CD1c-positive myeloid dendritic cell (primary cell): ENCODE measurements at regions not wholly inside any gene's neighbourhood (a gene's known extent, or its start where the extent isn't known, plus 50 kb on each side); places are given as distances from the start of the nearest gene placed in this dataset.
A peak's percentile ranks its signal among the peaks of the same experiment; 100 is the strongest.

ENCODE experiments used
- DNase-seq: peaks from one replicate; pipeline ENCODE4 v3.0.0-alpha.2; 2016; ENCODE audit errors: extremely low spot score

DNA sequence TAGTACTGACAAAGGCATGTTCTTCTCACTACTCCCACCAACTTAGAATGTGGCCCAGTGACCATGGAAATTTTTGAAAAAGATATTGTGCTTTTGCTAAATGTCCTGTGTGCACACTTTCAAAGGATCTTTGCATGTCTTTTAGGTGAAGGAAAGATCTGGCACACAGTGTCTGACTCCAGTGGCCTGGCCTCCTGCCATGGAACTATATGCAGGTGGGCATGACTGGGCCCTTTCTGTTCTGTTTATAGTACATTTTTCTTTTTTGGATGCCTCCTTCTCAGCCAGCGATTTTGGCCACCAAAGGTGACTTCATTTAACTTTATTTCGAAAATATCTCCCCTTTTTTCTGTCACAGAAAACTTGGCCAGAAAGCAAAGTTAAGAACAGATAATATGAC lies 999.7 kb upstream of the PIK3C3 start:
- no peak for DNase-seq

DNA sequence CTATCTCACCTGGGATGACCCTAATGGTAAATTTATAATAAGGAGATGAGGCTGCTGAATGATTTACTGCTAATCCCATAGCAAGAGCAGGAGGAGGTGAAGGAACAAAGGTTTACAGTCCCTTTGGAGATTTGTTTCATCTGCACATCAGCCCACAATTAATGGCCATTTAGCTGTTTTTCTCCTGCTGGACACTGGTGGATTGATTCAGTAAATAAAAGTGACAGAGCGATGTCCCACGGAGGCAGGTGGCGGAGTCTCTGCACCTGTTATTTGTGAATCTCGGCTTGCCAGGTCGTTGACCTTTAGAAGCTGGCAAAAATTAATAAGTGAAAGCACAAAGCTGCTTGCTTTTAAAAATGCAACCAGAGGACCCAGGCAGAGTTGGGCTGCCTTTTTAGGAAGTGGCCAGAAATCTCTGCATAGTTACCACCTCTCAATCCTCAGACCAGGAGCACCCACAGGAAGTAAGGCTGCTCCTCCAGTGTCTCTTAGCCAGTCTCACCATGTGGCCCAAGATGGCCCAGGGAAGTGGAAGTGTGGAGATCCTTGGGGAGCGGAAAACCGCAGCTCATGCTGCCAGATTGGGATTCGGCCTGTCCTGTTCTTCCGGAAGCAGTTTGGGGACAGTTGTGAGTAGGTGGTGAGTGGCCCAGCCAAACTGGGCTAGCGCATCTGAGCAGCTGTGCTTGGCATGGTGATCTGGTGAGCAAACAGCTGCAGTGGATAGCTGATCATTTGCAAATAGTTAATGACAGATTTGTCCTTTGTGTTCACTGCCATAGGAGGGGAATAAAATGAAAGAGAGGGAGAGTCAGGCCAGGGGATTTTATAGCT lies 1005.7 kb upstream of the PIK3C3 start:
- DNase-seq, result no peak

DNA sequence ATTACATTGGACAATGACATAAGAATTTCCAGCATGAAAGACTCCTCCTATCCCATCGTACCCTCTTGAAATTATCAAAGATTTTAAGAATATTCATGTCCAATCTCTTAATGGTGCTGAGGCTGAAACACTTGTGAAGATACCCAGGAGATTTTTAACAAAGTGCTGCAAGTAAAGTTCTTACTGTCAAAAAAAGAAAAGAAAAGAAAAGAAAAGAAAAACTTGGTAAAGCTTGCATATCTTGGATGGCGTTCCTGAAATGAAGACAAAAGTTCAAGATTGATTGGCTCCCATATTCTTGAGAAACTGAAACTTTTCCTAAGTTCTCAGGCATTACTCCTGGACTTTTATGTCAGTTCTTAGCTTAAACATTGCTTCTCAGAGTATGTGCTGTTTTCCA lies 1010.5 kb upstream of the PIK3C3 start:
- no peak for DNase-seq

DNA sequence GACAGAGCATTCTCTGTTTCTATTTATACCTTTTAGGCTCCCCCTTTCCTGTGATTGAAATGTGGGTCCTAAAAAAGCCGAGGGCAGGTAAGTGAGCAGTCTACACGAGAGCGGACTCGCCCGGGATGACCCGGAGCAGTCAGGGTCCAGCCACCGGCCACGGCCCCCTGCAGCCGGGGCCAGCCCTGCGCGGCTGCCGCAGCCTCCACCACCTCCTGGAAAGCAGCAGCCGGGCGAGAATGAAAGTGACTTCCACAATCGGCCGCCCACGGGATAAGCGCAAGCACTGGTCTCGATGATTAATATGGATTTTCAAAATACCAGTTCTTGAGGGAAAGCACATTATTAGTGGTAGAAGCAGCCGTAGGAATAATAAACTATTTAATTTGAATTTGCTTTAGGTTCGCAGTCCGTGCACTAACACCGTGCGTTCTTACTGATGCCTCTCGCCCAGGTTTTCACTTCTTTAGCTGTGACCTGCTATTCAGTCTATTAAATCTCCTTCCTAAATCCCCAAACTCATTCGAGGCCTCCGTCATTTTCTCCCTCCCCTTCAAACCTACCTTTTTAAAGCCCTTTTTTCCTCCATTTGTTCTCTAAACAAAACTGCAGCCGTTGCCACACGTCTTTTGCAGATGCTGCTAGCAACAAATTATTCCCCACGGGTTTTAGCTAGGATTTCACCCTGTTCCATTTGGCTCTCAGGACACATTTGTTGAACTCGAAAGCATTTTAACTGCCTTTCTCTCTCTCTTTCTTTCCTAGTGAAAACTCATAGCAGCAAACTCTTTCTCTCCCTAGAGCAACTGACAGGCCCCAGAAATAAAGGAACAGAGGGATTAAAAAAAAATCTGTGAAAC lies 1015.1 kb upstream of the PIK3C3 start:
- no peak for DNase-seq

DNA sequence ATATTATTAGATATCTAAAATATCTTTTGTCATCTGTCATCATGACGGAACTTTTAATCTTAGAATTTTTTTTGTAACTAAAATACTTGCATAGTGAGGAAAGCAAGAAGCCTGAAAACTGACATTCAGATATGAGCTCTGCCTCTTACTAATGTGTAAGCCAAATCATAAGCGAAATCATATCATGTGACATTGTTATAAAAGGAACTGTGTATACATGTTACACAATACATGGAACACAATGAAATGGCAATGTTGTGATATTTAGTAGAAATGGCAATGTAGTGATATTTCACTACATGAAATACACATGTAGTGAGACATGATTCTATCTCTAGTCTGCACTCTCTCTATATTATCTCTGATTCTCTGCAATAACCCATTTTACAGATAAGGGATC lies 1016.4 kb upstream of the PIK3C3 start:
- no peak for DNase-seq

DNA sequence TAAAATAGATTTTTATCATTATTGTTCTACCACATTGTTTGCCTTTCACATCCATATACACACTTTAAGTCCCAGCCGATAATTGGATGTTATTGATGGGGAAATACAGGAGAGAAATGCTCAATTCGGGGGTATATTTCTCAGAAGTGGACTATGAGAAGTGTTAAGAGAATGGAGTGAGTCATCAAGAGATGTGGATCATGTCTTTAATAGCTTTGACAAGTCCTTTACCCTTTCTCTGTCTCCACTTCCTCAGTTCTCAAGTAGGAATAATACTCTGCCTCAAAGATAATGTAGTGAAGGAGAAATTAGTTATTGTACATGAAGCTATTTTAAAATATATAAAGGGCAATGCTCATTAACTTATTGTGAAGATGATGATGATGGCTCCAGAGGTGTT lies 1017.6 kb upstream of the PIK3C3 start:
- no peak for DNase-seq

DNA sequence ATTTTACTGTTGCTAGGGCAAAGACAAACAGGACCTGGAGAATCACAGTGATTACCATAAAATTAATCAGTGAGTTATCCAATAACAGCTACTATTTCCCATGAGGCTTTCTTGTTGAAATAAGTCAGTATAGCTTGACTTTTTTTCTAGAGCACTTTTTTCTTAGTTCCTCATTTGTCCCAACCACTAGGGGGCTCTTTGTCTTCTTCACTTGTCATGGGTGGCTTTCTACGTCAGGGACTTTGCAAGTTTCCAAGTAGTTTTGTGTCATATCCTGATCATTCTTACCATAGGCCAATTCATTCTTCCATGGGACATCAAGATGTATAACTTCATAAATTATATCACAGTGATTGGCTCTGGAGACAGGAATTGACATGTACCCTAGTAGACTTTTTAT lies 1019.6 kb upstream of the PIK3C3 start:
- DNase-seq, result peak; percentile 5

DNA sequence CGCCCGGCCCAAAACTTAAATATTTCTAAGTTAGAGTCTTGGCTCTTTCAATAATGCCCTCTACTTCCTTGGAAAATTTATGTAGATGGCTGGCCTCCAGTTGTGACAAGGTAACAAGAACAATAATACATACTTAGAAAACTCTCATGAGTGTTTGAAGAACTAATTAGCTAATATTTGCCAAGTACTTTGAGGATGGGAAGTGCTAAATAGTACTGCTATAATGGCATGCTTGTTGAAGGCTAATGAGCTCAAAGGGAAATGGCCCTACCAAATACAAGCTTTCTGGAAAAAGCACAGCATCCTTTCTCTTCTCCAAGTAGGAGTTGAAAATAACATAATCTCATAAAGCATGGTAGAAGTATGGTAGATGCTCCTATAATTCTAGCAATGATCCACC lies 1022.2 kb upstream of the PIK3C3 start:
- DNase-seq, result no peak

DNA sequence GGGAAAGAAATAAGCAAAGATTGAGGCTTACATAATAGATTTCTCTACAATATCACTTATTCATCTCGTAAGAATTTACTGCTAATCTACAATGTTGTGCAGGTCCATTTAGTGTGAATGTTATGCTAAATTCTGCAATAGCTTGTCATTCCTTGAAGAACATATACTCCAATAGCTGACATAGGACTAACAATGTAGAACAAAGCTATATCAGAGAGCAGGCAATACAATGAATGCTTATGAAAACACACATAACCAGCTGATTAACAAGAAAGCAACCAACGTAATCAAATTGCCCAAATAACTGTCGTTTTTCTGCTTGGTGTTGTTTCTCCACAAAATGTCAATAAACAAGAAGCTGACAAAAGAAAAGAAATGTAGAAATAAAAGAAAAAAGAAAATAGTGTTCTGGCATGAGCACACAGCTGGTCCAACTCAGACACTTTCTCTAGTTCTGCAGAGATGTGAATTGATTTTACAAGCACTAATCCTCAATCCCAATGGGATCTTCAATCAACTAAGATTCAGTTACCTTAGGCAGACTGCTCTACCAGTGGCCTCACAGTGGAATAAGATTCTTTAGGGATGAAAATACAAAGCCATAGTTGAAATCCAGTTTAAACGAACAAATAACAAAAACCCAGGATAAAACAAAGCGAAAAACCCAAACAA lies 1024.7 kb upstream of the PIK3C3 start:
- no peak for DNase-seq

DNA sequence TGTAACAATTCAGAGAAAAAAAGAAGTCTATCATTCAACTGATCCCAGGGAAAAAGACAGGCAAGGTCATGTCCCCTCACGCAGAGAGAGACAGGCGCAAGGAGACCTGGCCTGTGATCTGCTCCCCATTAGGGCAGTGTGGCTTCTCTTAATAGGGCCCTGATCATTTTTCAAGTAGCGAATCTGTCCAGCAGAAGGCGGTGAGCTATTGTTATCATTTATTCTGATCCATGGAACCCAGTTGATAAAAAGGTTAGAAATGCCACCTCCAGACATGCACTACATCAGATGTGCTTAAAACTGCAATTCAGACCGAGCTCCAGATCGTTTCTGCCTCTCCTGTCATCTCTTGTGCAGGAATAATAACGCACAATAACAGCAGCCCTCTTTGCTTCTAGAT lies 1025.6 kb upstream of the PIK3C3 start:
- DNase-seq, result no peak

DNA sequence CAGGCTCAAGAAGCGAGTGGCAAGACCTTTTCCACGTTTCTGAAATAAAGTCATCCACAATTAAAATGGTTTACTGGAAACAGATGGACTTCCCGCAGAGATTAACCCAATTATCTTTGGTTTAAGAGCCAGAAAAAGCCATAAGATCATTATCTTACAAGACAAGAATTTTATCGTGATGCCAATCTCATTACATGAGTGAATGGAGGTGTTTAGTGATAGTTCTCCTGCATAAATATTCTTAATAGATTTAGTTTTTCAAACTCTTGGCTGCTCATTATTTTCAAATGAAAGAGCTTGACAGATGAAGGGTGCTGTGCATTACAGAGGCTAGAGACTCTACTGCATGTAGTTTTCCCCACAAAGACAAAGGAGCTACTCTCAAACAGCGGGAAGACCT lies 1028.4 kb upstream of the PIK3C3 start:
- DNase-seq, result no peak

DNA sequence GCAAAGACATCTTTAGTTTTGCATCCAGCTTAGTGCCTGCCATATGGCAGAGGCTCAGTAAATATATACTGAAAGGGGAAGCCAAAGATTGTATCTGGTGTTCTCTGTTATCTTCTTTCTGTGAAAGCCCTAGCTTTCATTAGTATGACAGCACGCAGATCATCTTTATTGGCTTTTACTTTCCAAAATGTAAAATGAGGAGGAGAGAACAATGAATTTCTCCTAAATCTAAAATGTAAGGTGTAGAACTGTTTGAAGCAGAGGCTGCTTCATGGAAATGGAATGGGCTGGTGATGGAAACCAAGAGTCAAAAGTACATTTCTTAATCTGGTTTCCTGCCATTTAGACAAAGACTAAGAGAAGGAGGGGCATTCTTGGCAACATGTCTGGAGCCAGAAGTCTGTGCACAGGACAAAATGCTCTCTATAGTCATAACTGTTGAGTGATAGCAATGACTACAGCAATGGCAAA lies 1029.9 kb upstream of the PIK3C3 start:
- DNase-seq, result no peak

DNA sequence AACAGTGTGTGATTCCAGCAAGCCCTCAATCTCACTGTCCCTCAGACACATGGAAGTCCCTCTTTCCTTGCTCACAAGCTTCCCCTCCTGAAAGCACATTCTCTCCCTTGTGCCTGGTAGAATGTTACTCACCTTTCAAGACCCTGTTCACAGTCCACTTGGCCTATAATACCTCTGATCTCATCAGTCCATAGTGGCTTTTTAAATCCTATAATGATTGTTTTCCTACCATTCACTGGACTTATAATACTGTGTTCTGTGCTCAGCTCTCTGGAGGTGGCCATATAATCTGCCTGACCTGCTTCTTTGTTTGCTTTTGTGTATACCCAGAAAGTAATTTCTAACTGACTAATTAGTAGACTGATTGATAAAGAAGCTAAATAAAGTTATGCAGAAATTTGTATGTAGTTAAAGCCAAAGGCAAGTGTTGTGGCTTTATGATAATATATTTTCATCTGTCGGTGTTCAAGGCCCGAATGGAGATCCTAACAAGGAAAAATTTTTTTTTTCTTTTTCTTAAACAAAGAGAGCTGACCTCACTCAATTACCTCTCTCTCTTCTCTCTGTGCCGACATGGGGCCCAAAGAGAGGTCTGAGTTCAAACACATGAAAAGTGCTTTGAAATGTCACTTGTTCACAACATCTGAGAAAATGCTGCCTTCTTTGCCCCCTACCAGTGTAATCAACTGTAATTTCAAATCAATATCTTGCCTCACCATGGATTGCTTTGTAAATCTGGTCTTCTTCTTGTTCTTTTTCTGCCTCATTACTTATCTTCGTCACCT lies 1033.0 kb upstream of the PIK3C3 start:
- no peak for DNase-seq

DNA sequence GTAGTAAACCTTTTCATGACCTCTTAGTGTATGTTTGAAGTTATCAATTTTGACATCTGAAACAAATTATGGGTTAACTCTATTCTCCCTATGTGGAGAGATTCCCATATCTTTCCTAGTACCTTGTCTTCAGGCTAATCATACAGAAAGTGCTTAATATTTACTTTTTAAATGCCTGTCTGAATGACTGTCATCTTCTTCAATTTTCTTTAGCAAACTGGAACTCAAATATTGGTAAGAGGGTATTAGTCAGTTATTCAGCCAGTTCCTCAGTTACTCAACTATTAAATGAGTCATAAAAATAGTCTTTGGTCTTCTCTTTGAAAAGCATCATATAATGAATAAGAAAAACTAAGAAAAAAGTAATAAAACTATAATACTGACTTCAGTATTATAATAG lies 1038.0 kb upstream of the PIK3C3 start:
- DNase-seq, result no peak

DNA sequence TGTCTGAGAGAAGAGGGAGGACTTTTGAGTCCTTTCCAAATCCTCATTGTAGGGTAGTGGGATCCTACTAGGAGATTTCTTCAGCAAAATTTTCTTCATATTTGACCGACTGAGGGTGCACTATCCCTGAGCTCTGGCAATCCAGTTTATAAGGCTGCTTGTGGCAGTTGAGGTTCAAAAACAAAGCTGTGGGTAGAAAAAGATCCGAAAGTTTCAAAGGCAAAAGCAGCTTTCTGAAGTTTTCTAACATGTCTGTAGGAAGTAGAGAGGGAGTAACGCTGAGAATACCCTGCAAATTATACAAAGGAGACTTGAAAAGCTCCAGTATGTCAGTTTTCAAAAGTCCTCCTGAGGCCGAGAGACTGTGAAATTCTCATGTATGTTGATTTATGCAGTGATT lies 1039.3 kb upstream of the PIK3C3 start:
- DNase-seq, result no peak

DNA sequence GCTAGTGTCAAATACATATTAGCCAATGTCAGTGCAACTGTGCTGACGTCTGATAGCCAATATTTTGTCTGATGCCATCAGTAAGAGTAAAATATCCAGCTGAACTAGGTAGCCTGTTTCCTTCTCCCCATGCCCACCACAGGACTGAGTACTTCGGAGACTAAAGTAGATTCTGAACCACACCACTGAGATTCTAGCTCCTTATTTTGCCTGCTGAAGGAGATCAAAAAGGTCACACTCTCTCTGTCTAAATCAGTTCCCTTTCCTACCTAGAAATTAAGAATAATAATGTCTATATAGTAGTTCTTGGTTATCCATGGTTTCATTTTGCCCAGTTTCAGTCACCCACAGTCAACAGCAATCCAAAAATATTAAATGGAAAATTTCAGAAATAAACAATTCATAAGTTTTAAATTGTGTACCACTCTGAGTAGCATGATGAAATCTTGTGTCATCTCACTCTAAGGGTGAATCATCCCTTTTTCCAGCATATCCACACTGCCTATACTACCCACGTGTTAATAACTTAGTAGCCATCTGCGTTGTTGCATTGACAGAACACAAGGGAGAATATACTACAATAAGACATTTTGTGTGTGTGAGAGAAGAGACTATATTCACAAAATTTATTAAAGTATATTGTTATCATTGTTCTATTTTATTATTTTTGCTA lies 1043.3 kb upstream of the PIK3C3 start:
- DNase-seq, result no peak

DNA sequence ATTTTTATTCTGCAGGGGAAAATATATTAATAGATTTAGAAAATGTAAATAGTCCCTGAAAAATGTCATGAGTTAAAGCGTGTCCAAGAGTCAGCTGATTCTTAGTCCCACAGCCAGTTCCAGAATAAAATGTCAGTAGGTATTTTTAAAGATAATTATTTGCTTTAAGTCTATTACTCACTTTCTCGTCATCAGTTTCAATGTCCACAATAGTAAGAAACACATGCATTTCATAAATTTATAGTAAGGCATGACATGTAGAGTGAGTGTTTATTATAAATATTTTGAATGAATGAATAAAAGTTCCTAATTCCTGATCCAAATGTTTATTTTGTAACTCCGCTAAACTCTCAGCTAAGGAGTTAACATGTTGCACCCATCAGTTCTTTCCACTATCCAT lies 1044.0 kb upstream of the PIK3C3 start:
- no peak for DNase-seq

DNA sequence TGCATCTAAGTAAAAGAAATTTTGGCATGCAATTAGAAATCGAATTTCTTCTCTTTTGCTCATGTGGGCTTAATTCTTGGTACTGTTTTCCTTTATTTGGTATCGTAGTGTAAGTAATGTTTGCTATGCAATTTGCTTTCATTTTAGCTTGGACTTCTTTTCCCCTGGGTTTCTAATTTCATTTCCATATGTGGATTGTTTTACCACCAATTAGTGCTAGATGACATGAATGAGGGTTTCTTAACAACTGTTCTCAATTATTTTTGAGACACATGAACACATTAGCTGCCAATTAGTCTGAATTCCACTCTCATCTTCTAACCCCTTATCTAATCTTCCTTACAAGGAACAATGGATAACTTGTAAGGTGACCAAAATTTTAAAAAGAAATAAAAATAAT lies 1047.2 kb upstream of the PIK3C3 start:
- DNase-seq, result no peak

DNA sequence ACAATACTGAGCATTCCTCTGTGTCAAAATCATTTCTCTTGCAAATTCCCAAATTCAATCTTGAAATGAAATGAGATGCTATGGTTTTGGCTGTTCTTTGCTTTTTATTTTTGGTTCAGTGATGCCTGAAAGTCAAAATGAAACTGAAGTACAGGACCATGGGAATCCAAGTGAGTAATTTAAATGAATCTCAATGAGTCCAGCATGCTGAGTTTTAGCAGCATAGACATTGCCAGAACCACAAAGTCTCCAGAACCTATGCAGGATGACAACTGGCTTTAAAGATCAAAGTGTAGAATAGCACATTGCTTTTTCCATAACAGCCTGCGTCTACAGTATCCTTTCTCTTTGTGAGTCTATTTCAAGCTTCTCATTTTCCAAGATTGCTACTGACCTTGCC lies 1050.7 kb upstream of the PIK3C3 start:
- no peak for DNase-seq

DNA sequence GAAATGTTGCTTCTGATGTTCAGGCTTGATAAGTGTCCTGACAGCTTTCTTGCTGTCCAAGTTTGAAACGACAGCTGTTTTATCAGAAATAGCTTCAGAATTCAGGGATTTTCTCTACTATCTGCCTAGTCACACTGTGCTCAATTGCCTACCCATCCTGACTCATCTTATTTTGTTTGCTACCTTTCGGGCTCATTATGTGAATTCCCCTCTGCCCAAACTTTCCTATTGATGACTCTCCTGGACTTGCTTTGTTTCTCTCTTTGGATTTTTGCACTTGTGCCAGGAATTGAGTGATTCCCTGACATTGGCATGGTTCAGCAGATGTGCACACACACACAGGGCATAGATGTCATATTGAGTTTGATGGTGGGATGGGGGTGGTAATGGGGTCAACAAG lies 1052.6 kb upstream of the PIK3C3 start:
- DNase-seq, result no peak

DNA sequence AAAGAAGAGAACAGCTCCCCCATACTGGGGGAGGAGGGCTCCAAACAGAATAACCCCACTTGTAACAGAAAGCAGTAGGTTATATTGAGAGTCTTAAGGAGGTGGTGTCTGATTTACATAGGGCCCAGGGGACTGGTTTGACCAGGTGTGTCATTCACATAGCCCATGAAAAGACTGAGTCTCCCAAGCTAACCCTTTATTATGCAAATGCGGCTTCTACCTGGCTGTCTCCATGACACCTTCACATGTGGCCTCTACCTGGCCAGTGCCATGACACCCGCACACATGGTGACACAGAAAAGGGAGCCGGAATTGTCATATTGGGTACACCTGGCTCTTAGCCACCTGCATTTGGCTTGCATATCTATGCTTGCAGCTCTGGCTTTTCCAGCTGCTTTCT lies 1057.2 kb upstream of the PIK3C3 start:
- DNase-seq, result no peak
